ENCODE measurements at regions not wholly inside any gene's neighbourhood (a gene's known extent, or its start where the extent isn't known, plus 50 kb on each side); places are given as distances from the start of the nearest gene placed in this dataset.

- no peak for DNase-seq (ENCODE audit: low read depth)
Observed at GRCh38 chr6:164294047-164294784, 879.7 kb downstream of the QKI start.

- no peak for DNase-seq (ENCODE audit: low read depth)
Observed at GRCh38 chr6:164291224-164291623, 876.7 kb downstream of the QKI start.

GRCh38 chr6:164290101-164290500 lies 875.6 kb downstream of the QKI start:
- no peak for DNase-seq (ENCODE audit: low read depth)

GRCh38 chr6:164286011-164286410 lies 871.5 kb downstream of the QKI start:
- no peak for DNase-seq (ENCODE audit: low read depth)

GRCh38 chr6:164283574-164283973 lies 869.1 kb downstream of the QKI start:
- DNase-seq (ENCODE audit: low read depth) = no peak

- DNase-seq (ENCODE audit: low read depth) = no peak
Observed at GRCh38 chr6:164276211-164276610, 861.7 kb downstream of the QKI start.

- DNase-seq (ENCODE audit: low read depth) = no peak
Observed at GRCh38 chr6:164275773-164276172, 861.3 kb downstream of the QKI start.

GRCh38 chr6:164274493-164274892 lies 860.0 kb downstream of the QKI start:
- DNase-seq (ENCODE audit: low read depth) = no peak

- no peak for DNase-seq (ENCODE audit: low read depth)
Observed at GRCh38 chr6:164273491-164273890, 859.0 kb downstream of the QKI start.

- DNase-seq (ENCODE audit: low read depth) = no peak
Observed at GRCh38 chr6:164266851-164267250, 852.3 kb downstream of the QKI start.

GRCh38 chr6:164262348-164262747 lies 847.8 kb downstream of the QKI start:
- no peak for DNase-seq (ENCODE audit: low read depth)

GRCh38 chr6:164258421-164258820 lies 843.9 kb downstream of the QKI start:
- no peak for DNase-seq (ENCODE audit: low read depth)

GRCh38 chr6:164252948-164253347 lies 838.4 kb downstream of the QKI start:
- no peak for DNase-seq (ENCODE audit: low read depth)

GRCh38 chr6:164252291-164252690 lies 837.8 kb downstream of the QKI start:
- DNase-seq (ENCODE audit: low read depth) = no peak

- no peak for DNase-seq (ENCODE audit: low read depth)
Observed at GRCh38 chr6:164247106-164247505, 832.6 kb downstream of the QKI start.

GRCh38 chr6:164246082-164246481 lies 831.6 kb downstream of the QKI start:
- no peak for DNase-seq (ENCODE audit: low read depth)

GRCh38 chr6:164243949-164244348 lies 829.4 kb downstream of the QKI start:
- no peak for DNase-seq (ENCODE audit: low read depth)

GRCh38 chr6:164243012-164243610 lies 828.6 kb downstream of the QKI start:
- DNase-seq (ENCODE audit: low read depth) = no peak

- DNase-seq (ENCODE audit: low read depth) = no peak
Observed at GRCh38 chr6:164230804-164231203, 816.3 kb downstream of the QKI start.

- no peak for DNase-seq (ENCODE audit: low read depth)
Observed at GRCh38 chr6:164230259-164230658, 815.7 kb downstream of the QKI start.

- no peak for DNase-seq (ENCODE audit: low read depth)
Observed at GRCh38 chr6:164229716-164230115, 815.2 kb downstream of the QKI start.

GRCh38 chr6:164227952-164228522 lies 813.5 kb downstream of the QKI start:
- no peak for DNase-seq (ENCODE audit: low read depth)

- DNase-seq (ENCODE audit: low read depth) = no peak
Observed at GRCh38 chr6:164216839-164217238, 802.3 kb downstream of the QKI start.

GRCh38 chr6:164216368-164216767 lies 801.9 kb downstream of the QKI start:
- DNase-seq (ENCODE audit: low read depth) = no peak

Measured in HS-5 (cell line).